ENCODE measurements at regions not wholly inside any gene's neighbourhood (a gene's known extent, or its start where the extent isn't known, plus 50 kb on each side); places are given as distances from the start of the nearest gene placed in this dataset.

GRCh38 chr18:38045845-38046244 lies 480.2 kb upstream of the CELF4 start:
- Mint-ChIP-seq H3K36me3 (ENCODE audit: low read depth) (no peaks in the 10 kb centered on the region), H3K4me1 (peaks cover 4% of the 10 kb centered on the region), H3K27ac (no peak overlapping the region), H3K4me3 (no peak overlapping the region), H3K9me3 (no peaks in the 10 kb centered on the region), H3K27me3 (ENCODE audit: insufficient read depth) (peaks cover 17% of the 10 kb centered on the region)
- no peak overlapping the region for H3K9ac ChIP-seq (ENCODE audit: extremely low read depth, low read length, poor library complexity, severe bottlenecking)
- H3K27me3 ChIP-seq (ENCODE audit: control insufficient read depth, insufficient read depth, low read length, poor library complexity, severe bottlenecking) = peaks cover 4% of the 10 kb centered on the region
- no peak for TF ChIP-seq CTCF (conservative IDR thresholded peaks at IDR 0.05)
- peaks cover 3% of the 10 kb centered on the region for H3K4me1 ChIP-seq (ENCODE audit: control insufficient read depth, insufficient read depth, low read length)
- no peak overlapping the region for H3K4me3 ChIP-seq (ENCODE audit: low read length)
- H3K9me3 ChIP-seq (ENCODE audit: control insufficient read depth, low read length) = no peaks in the 10 kb centered on the region
- DNase-seq = no peak
- H3K27ac ChIP-seq (ENCODE audit: low read depth, low read length) = no peak overlapping the region
- WGBS, 2 experiments (ENCODE audit: insufficient coverage in 1 of 2, insufficient read length in 1 of 2) = 94% methylated on average over 2 of the region's 2 CpGs
- H3K36me3 ChIP-seq (ENCODE audit: control insufficient read depth, insufficient read depth, low read length) = no peaks in the 10 kb centered on the region

- no peak overlapping the region for H3K9ac ChIP-seq (ENCODE audit: extremely low read depth, low read length, poor library complexity, severe bottlenecking)
- DNase-seq = no peak
- no peak overlapping the region for H3K27ac ChIP-seq (ENCODE audit: low read depth, low read length)
- H3K9me3 ChIP-seq (ENCODE audit: control insufficient read depth, low read length) = no peaks in the 10 kb centered on the region
- TF ChIP-seq CTCF (conservative IDR thresholded peaks at IDR 0.05) = no peak
- H3K27me3 ChIP-seq (ENCODE audit: control insufficient read depth, insufficient read depth, low read length, poor library complexity, severe bottlenecking) = peaks cover 8% of the 10 kb centered on the region
- H3K4me1 Mint-ChIP-seq = peaks cover 19% of the 10 kb centered on the region
- no peak overlapping the region for H3K27ac Mint-ChIP-seq
- WGBS, 2 experiments (ENCODE audit: insufficient coverage in 1 of 2, insufficient read length in 1 of 2) = 93% methylated on average over 2 to 6 of the region's 6 CpGs
- no peaks in the 10 kb centered on the region for H3K36me3 Mint-ChIP-seq (ENCODE audit: low read depth)
- H3K36me3 ChIP-seq (ENCODE audit: control insufficient read depth, insufficient read depth, low read length) = no peaks in the 10 kb centered on the region
- no peak overlapping the region for H3K4me3 ChIP-seq (ENCODE audit: low read length)
- H3K4me3 Mint-ChIP-seq = no peak overlapping the region
- H3K9me3 Mint-ChIP-seq = no peaks in the 10 kb centered on the region
- H3K4me1 ChIP-seq (ENCODE audit: control insufficient read depth, insufficient read depth, low read length) = peaks cover 8% of the 10 kb centered on the region
- H3K27me3 Mint-ChIP-seq (ENCODE audit: insufficient read depth) = peaks cover 34% of the 10 kb centered on the region
These were observed 476.8 kb upstream of the CELF4 start for GRCh38 chr18:38042211-38042890.

DNA sequence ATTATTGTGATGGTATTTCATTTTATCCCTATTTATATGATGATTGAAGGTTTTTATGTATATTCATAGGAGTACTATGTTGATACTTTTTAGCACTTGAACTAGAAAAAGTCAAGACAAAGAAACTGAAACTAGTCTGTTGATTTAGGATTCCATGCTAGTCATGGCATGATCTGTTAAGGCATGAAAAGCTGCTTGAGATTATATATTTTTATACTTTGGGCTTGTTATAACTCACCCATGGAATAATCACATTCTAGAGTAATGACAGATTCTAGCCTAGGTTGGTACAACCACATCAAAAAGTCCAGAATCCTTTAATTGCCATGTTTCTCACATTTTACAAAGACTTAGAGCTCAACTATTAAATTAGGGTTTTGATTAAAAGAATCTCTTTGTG lies 472.6 kb upstream of the CELF4 start:
- Mint-ChIP-seq H3K4me3 (no peak overlapping the region), H3K27me3 (ENCODE audit: insufficient read depth) (peaks cover 46% of the 10 kb centered on the region), H3K27ac (no peak overlapping the region), H3K9me3 (no peaks in the 10 kb centered on the region), H3K4me1 (peaks cover 19% of the 10 kb centered on the region), H3K36me3 (ENCODE audit: low read depth) (no peaks in the 10 kb centered on the region)
- Histone ChIP-seq H3K9me3 (ENCODE audit: control insufficient read depth, low read length) (no peaks in the 10 kb centered on the region), H3K9ac (ENCODE audit: extremely low read depth, low read length, poor library complexity, severe bottlenecking) (no peak overlapping the region), H3K4me3 (ENCODE audit: low read length) (no peak overlapping the region), H3K27ac (ENCODE audit: low read depth, low read length) (no peak overlapping the region), H3K27me3 (ENCODE audit: control insufficient read depth, insufficient read depth, low read length, poor library complexity, severe bottlenecking) (peaks cover 8% of the 10 kb centered on the region), H3K36me3 (ENCODE audit: control insufficient read depth, insufficient read depth, low read length) (no peaks in the 10 kb centered on the region), H3K4me1 (ENCODE audit: control insufficient read depth, insufficient read depth, low read length) (peaks cover 8% of the 10 kb centered on the region)
- TF ChIP-seq CTCF (conservative IDR thresholded peaks at IDR 0.05) = no peak
- no peak for DNase-seq

All from endodermal cell (in vitro differentiated cells).